Cardiac fibroblast (primary cell): ENCODE measurements at regions not wholly inside any gene's neighbourhood (a gene's known extent, or its start where the extent isn't known, plus 50 kb on each side); places are given as distances from the start of the nearest gene placed in this dataset.

Experiments
- DNase-seq, 2 donors: peaks; one replicate each; pipeline versions ENCODE4 v3.0.0 to v3.0.0-alpha.2; 2010; ENCODE audit warnings: low read depth in 2 of 2
- H3K4me3 ChIP-seq, 2 donors: replicated peaks in 1 of 2; 1 replicate in 1 of 2; 2 replicates in 1 of 2; pipeline ENCODE4 v1.5.1; 2011; ENCODE audit warnings: low read depth in 2 of 2, low read length in 2 of 2, mild to moderate bottlenecking in 2 of 2, moderate library complexity in 1 of 2
- CTCF ChIP-seq: IDR thresholded peaks from one replicate; pipeline ENCODE4 v1.5.1; 2011; ENCODE audit warnings: low read depth, mild to moderate bottlenecking, low read length, inconsistent platforms

- peak in 1 of 2 donors; percentile 42 for DNase-seq
- no peak for TF ChIP-seq CTCF
- H3K4me3 ChIP-seq: no peak overlapping the region
Observed at GRCh38 chr9:129561594-129562281, 59.2 kb downstream of the C9orf50 start.

- TF ChIP-seq CTCF: no peak
- no peak overlapping the region for H3K4me3 ChIP-seq
- DNase-seq: no peak
Observed at GRCh38 chr9:129560881-129561306, 60.0 kb downstream of the C9orf50 start.

- H3K4me3 ChIP-seq: no peak overlapping the region
- no peak for DNase-seq
- TF ChIP-seq CTCF: no peak
Observed at GRCh38 chr9:129559506-129559881, 61.4 kb downstream of the C9orf50 start.

GRCh38 chr9:129558551-129559505, 62.1 kb downstream of the C9orf50 start:
- H3K4me3 ChIP-seq: no peak overlapping the region
- DNase-seq: no peak
- TF ChIP-seq CTCF: no peak

GRCh38 chr9:129558063-129558550, 62.8 kb downstream of the C9orf50 start:
- no peak overlapping the region for H3K4me3 ChIP-seq
- no peak for TF ChIP-seq CTCF
- DNase-seq: no peak

- TF ChIP-seq CTCF: no peak
- DNase-seq: peak in 1 of 2 donors; percentile 36
- H3K4me3 ChIP-seq: no peak overlapping the region
Observed at GRCh38 chr9:129557192-129558036, 63.5 kb downstream of the C9orf50 start.
